Skin of body (tissue), 1 donor: ENCODE measurements at regions not wholly inside any gene's neighbourhood (a gene's known extent, or its start where the extent isn't known, plus 50 kb on each side); places are given as distances from the start of the nearest gene placed in this dataset.

Experiments
- DNase-seq: peaks from one replicate; lab custom pipeline; 2025; lab: John Stamatoyannopoulos, UW

DNA sequence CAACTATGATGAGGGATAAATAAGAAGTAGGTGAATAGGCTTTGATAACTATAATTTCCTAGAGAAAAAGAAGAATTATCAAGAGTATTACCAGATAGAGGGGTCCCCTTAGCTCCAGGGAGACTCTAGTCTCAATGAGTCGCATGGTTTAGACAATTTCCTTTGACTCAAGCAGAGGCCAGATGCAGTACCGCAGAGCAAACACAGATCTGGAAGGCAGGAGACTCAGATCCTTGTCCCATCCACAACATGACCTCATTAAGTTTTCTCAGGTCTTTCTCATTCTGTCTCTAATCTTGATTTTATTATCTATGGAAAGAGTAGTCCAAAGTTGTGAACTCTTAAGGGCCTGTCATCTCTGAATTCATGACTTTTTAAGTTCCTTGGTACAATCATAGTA, 987.9 kb downstream of the NTRK3 start:
- no peak for DNase-seq

DNA sequence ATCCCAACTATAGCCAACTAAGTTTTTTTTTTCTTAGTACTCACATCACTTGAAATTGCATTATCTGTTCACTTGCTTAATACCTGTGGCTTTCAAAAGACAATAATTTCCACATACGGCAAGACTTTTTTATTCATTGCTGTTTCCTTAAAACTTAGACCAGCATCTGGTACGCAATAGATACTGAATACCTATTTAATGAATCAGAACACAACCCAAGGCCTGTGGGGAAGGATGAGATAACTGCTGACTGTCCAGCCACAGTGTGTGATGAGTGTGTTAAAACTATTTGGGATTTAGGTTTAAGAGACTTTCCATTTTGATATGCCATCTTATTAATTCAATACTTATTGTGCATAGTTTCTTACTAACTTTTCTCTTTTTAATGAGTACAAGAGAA, 988.7 kb downstream of the NTRK3 start:
- no peak for DNase-seq

DNA sequence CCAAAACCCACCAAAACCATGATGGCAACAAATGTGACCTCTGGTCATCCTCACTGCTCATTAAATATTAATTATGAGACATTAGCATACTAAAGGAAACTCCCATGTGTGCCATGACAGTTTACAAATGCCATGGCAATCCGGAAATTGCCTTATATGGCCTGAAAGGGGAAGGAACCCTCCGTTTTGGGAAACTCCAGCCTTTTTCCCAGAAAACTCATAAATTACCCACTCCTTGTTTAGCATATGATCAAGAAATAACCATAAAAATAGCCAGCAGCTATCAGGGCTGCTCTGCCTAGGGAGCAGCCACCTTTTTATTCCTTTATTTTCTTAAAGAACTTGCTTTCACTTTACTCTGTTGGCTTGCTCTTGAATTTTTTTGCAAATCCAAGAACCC, 992.7 kb downstream of the NTRK3 start:
- DNase-seq: no peak

DNA sequence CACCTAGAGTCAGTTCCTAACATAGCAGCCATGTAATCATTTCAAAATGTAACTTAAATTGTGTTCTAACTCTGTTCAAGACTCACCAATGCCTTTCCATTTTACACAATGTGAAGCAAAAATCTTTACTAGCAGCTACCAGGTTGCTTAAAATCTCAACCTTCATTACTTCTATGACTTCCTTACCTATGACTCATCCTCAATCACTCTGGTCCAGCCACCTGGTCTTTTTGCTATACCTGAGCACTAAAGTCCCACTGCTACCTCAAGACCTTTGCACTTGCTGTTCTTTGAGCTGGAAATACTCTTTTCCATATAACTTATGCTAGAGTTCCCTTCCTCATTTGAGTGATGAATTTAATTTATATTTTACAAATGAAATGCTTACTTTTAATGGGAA, 993.2 kb downstream of the NTRK3 start:
- DNase-seq: no peak

DNA sequence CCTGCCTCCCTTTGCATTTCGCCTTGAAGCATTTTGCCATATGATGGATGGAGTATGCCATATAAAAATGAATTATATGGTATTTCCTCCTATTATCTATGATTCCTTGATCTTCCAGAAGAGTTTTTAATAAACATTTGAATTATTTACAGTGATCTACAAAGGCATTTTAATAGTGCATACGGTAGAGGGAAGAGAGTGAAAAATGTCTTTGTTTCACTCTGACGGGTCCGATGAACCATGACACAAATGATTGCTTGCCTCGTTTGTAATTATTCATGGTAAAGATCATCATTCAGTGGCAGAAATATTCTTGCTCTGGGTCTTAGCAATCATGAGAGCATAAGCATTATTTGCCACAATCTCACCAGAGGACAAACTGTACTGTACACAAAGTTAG, 1010.9 kb downstream of the NTRK3 start:
- DNase-seq: no peak

DNA sequence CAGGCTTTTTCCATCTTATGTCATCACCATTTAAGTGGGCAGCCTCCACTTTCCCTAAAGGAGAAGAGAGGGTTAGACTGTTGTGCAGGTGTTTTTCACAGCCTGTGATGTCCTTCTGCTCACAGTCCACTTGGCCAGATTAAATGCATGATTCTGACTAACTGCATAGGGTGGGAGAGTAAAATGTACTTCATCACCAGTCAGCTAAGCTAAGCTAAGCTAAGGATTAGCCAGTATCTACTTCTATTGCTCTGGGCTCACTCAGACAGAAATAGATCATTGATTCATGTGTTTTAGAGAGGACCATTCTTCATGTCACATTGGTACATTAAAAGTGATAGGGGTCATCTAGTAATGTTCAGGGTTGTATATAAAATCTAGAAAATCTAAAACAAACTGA, 1013.1 kb downstream of the NTRK3 start:
- no peak for DNase-seq

DNA sequence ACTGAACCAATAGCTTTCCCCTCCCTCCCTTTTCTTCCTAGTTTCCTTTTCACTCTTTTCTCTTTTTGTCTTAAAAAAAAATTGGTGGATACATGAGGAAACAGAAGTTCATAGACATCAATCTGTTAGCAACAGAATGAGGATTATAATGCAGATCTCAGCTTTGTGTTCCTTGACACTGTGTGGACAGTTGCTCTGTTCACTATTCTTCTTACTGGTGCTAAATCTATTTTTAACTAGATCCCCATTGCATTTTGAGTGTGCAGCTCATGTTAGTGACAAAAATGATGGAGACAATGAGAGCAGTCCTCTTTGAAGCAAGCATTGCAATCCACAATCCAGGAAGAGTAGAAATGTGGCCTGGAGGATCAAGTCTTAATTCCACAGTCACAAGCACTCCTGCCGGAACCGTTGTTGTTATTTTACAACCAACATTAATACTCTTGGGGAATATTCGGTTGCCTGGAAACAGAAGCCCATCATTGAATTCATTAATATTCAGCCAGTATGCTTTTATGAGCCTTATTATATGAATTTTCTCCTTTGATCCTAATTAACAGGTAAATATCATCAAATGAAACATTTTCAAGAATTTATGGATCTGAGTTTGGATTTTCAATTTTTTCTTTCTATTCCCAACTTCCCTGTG, 1016.8 kb downstream of the NTRK3 start:
- DNase-seq: no peak

DNA sequence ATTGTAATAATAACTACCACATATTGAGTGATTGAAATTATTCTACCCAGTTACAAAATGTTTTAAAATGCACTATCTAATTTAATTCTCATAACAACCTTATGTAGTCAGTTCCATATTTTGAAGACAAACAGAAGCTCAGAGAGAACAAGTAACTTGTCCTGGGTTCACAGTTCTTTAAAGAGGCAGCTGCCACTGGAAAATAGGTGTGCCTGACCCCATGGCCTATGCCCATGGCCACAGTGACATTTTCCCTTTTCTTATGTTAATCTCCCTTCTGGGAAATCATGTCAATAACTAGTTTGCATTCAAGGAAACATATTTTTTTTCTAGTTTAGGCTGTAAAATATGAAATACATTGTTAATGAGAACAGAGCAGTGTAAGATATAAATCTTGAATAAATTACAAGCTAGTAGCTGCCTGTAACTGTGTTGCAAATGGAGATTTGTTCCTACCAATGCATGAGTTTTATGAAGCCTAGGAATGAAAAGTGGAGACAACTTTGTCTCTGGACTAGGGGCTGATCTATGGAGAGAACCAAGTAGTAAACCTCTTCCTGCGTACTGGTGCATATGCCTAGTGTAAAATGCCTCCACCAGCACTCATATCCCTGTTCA, 1018.0 kb downstream of the NTRK3 start:
- no peak for DNase-seq

DNA sequence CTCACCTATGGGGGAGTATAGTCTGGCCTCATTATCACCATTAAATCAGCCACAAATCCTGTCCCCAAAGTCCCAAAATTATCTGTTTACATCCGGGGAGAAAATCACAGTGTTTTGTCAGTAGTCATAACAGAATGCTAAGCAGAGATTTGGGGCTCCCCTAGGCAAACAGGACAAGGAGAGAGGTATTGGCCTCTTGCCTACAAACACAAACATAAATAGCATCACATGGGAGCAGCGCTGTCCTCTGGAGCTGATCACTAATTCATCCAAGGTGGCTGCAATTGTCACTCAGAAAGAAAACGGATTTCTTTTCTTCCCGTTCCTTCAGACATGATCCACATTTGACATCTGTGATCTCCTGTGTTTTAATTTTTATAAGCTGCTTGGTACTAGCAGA, 1028.1 kb downstream of the NTRK3 start:
- no peak for DNase-seq

DNA sequence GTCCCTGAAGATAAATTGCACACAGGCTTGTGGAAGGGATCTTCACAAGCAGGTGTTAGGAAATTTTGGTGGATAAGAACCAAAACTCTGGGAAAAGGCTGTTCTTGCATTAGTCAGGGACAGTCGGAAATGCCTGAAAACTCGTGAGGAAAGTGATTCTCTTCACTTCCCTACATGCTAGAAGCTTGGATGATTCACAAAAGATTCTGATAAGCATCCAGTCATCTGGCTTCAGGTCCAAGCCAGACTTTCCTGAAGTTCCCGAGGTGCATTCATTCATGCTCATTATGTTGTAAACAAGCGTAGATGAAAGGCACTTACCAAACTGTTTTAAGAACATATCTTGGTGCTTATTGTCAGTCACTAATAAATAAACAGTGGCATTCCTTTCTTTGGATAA, 1028.7 kb downstream of the NTRK3 start:
- DNase-seq: no peak

DNA sequence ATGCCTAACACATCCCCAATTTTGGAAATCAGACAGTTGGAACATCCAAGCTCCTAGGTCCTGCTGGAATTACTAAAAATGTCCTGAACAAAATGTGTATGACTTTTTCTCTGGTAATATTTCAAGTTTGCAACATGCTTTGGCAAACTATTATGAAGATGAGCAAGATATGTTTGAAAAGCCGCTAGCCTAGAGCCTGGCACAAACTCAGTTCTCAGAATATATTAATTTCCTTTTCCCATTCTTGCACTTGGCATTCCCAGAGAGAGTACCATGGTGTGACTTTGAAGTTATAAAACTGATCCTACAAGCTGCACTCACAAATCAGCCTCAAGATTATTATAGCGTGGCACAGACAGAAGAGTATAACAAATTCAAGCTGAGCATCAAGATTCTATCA, 1031.1 kb downstream of the NTRK3 start:
- no peak for DNase-seq

DNA sequence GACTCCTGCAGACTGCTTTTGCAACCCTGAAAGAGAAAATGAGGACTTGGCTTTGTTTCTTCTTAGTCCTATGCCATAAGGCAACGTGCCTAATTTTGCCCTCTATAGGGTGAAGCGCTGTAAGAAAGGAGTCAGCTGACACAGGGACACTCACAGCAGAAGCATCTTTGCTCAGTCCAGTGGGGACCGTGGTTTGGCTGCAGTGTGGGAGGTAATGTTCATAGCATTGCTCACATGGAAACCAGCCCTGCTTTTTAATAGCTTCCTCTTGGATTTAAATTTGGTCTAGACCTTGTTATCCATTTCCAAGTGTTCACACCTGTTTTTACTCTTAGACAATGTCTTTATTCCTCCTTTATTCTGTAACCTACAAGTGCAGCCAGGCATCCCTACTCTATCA, 1032.1 kb downstream of the NTRK3 start:
- DNase-seq: no peak

DNA sequence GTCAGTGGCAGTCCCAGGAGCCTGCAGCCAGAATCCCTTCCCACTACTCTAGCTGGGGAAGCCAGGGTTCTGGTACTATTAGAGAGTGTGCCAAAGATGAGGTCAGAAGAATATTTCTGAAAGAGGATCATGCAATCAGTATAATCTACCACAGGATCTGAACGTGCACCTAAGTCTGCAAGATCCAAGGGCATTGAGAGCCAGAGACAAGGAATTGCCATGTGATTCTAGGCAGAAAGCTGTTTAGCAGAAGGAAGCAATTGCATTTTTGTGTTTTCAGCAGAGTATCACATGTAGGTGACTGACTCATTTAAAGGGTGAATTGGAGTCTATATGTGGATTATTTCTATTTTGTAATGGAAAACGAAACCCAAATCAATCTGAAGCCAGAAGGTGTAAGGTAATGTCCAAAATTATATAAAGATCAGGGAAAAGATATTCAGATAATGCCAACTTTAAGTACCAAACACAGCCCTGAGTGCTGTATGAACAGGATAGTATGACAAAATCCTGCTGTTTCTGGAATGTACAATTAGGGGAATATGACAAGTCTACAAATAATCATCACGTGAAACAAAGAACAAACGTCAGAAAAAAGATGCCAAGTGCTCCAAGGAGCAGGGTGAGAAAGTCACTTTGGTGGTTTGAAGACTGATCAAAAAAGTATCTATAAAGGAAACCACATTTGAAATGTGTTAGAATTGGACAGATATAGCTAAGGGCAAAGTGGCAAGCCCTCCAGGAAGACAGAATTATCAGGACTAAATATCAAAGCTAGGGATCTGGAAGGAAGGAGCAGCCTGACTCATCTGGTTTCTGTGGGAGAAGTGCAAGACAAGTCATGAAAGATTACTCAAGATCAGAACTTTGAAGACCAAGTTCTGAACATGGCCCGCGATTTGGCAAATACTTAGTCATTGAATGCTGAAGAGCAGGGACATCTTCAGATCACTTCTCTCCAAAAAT, 1036.6 kb downstream of the NTRK3 start:
- no peak for DNase-seq

DNA sequence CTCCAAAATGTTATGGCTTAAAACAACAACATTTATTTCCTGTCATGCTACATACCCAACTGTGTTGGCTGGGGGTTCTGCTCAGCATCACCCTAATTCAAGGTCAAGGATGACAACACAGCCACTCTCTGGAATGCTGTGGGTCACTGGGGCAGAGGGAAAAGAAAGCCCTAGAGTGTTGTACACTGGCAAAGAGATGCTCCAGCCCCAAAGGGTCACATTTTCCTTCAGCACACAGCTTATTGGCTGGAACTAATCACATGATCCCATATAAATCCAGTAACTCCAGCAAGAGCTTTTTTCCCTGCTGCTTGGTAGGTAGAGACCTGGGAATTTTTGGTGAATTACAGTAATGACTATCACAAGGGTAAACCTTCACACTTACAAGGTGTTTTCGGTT, 1041.4 kb downstream of the NTRK3 start:
- DNase-seq: no peak

DNA sequence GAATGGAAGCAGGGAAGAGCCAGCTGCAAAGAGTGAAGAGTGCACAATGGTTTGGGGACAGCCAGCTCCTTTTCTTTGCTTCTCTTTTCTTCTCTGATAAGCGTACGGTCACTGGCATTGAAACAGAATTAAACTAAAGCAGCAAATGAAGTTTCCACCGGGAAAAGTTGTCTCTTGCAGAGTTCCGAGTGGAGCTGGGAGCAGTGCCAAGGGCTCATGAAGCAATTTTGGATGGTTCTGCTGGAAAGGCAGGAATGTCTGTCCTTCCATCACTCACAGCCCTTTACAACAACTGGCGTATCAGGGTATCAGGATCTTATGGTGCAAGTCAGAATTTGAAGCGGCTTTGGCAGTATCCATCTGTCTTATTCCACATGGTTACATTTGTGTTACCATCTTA, 1042.9 kb downstream of the NTRK3 start:
- DNase-seq: no peak

DNA sequence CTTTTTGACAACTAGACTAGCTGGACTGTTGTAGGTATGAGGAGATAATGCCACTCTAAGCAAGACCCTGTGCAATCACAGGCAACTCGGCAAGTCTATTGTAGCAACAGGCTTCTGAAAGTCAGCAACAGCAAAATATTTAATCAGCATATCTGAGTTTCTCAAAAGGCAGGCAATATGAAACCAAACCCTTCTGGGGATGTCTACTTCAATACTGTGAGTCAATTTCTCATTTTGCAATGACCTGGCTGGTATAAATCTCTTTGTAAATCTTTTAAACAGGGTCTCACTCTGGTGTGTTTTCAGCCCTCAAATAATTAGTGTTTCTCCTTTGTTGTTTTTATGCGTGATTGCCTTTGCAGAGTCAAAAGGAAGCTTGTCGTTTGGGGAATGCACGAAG, 1044.5 kb downstream of the NTRK3 start:
- no peak for DNase-seq

DNA sequence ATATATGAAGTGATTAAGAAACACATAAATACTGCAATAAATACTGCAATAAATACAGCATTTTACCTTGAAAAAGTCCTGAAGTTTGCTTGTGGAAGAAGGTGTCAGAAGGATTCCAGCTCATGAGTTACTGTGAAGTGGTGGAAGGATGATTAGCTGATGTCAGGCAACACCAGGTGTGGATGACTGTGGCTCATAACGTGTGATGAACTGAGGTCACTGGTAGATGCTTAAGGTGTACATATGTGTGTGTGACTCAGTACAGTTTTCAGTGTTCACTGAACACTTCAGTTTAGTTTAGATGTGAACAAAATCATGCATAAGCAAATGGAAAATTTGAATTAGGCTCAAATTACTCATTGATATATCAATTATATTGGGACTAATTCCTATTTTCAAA, 1045.0 kb downstream of the NTRK3 start:
- DNase-seq: no peak

DNA sequence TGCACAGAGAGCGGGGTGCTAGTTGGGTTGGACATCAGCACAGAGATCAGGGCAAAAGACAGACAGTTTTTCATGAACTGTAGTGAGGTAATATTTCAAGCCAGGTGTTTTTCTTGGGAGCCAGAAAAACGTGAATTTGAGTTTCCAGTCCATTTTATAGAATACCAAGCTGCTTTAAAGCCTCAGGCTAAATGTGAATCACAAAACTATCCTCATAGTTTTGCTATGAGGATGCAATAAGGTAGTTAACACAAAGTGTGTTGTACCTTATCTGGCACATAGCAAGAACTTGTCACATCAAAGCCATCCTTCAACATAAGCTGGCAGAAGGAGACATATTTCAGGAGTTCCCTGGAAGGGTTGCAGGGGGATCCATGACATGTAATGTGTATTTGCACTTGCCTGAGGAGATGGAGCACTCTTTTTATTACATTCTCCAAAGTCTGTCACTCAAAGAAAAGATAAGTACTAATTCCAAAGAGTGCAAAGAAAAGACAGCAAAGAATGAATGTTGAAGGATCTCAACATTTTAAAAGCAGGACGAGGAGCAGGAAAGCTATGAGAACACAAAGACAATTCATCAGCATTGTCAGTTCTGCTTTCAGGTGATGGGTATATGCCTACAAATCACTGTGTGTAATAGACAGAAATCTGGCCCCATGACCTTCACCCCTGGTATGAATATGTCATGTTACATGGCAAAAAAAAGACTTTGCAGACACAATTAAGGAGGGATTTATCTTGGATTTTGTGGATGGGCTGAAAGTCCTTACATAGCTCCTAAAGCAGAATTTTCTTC, 1046.4 kb downstream of the NTRK3 start:
- DNase-seq: no peak

DNA sequence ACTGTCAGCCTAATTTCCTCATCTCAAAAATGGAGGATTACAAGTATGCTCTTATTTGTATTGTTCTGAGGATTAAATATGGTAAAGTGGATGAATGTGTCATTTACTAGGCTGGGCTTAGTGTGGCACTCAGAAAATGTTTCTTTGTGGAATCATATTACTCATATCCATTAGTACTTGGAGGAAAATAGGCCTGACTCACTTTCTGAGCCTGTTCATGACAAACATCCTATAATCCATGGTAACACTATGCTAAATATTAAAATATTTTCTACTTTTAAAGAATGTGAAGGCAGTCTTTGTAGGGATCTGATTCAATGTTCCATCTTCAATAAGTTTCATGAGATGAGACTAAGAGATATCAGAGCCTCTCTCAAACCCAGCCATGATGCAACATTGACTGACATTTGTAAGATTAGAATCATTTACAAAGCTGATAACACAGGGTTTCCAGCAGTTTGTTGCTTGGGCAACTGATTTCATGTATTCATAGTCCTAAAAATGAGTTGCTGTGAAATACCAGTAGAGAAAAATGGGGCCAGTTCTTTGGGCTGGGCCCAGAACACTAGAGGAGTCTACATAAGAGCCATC, 1048.5 kb downstream of the NTRK3 start:
- no peak for DNase-seq

DNA sequence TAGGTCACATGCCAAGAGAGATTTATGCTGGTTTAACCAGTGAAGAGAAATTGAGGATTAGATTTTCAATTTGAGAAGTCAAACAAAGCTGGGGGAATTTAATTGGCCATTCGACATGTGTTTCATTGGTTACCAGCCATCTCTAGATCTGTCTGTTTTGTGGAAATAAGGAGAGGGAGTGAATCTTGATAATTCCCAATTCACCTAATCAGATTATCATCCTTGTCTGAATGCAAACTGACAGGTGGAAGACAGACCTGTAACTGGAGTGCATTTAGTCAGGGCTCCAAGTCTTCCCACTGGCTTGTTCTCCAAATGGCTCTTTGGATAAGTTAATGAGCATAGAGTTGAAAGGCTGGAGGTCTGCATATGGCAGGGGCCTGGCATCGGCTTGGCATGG, 1049.3 kb downstream of the NTRK3 start:
- DNase-seq: no peak

DNA sequence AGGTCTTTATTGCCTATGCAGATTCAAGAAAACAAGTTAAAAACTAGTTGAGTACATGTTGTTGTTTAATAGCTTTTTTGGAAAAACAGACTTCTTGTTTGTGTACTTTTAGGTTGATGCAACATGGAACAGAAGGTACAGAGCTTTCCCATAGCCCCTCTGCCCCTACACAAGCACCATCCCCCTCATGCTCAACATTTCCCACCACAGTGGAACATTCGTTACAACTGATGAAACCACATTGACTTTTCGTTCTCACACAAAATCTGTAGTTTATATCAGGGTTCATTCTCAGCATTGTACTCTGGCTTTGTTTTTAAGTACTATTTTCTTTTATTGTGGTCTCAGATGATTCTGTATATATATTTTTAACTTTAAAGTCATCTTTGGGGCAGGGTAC, 1054.6 kb downstream of the NTRK3 start:
- DNase-seq: no peak
